Stomach (tissue), 8 donors: ENCODE measurements at regions not wholly inside any gene's neighbourhood (a gene's known extent, or its start where the extent isn't known, plus 50 kb on each side); places are given as distances from the start of the nearest gene placed in this dataset.

Source experiments
- DNase-seq, 2 donors: peaks; one replicate each; pipeline versions ENCODE4 v3.0.0 to v3.0.0-alpha.2; 2013 to 2019
- H3K27ac ChIP-seq, 5 donors: fragments of 200-600 bp in 4 of 5; sonication (generic) in 4 of 5; one replicate each; pipeline ENCODE4 v1.5.1; 2013 to 2019; ENCODE audit warnings: mild to moderate bottlenecking in 1 of 5, moderate library complexity in 1 of 5
- H3K27me3 ChIP-seq, 3 donors: fragments of 200-600 bp; sonication (generic); one replicate each; pipeline ENCODE4 v1.5.1; 2017 to 2019; ENCODE audit warnings: mixed run types in 1 of 3
- H3K36me3 ChIP-seq, 4 donors: fragments of 200-600 bp; sonication (generic); 1 replicate in 3 of 4; 2 replicates in 1 of 4; pipeline ENCODE4 v1.5.1; 2016 to 2019
- H3K4me1 ChIP-seq, 4 donors: fragments of 200-600 bp; sonication (generic); one replicate each; pipeline ENCODE4 v1.5.1; 2016 to 2019
- H3K4me3 ChIP-seq, 4 donors: fragments of 200-600 bp; sonication (generic) in 3 of 4; one replicate each; pipeline ENCODE4 v1.5.1; 2016 to 2019; ENCODE audit warnings: mild to moderate bottlenecking in 1 of 4
- H3K9me3 ChIP-seq, 4 donors: fragments of 200-600 bp; sonication (generic); one replicate each; pipeline ENCODE4 v1.5.1; 2016 to 2019
- CTCF ChIP-seq, 7 experiments: fragments of 450-650 bp in 4 of 7; fragments of 200-600 bp in 3 of 7; sonication (generic) in 3 of 7; IDR thresholded peaks; one replicate each; pipeline ENCODE4 v1.5.1; 2016 to 2019; ENCODE audit warnings: antibody characterized with exemption in 7 of 7, control low read depth in 2 of 7, mild to moderate bottlenecking in 1 of 7
- EP300 ChIP-seq: sonication (generic); formaldehyde crosslinking; IDR thresholded peaks from one replicate; pipeline ENCODE4 v1.6.1; 2017; ENCODE audit warnings: antibody characterized with exemption
- POLR2A ChIP-seq, 4 donors: fragments of 450-650 bp; IDR thresholded peaks; one replicate each; pipeline ENCODE4 v1.6.1; 2016; ENCODE audit warnings: antibody characterized with exemption in 4 of 4, control low read depth in 2 of 4, mild to moderate bottlenecking in 1 of 4, moderate library complexity in 1 of 4
- POLR2AphosphoS5 ChIP-seq, 3 donors: sonication (generic); formaldehyde crosslinking; IDR thresholded peaks; one replicate each; pipeline ENCODE4 v1.6.1; 2016; ENCODE audit warnings: antibody characterized with exemption in 3 of 3
- WGBS, 5 donors: extraction: QIAGEN DNeasy Blood & Tissue Kit in 3 of 5; methylation state at CpG; one replicate each; pipeline versions ENCODE4 v1.1.5 to v1.1.7; 2013 to 2018; 5-methylcytosine and 5-hydroxymethylcytosine counted together
- intact Hi-C: fragments of 100-400 bp; cut with DNase I; formaldehyde crosslinking; loops from one replicate; pipeline ENCODE4 v1.15.1; 2023; ENCODE audit warnings: low total_unique reads
- donor health status: healthy with polysubstance abuse.
- donor health status: Bipolar disorder and iron deficiency.
- donor health status: healthy.

- Histone ChIP-seq H3K27ac (no peak overlapping the region), H3K9me3 (no peaks in the 10 kb centered on the region), H3K27me3 (no peaks in the 10 kb centered on the region), H3K4me3 (no peak overlapping the region), H3K4me1 (no peaks in the 10 kb centered on the region), H3K36me3 (no peaks in the 10 kb centered on the region)
- DNase-seq, result no peak
- TF ChIP-seq POLR2AphosphoS5 (IDR thresholded peaks at IDR 0.05) (no peak), EP300 (no peak), POLR2A (IDR thresholded peaks at IDR 0.05) (no peak), CTCF (IDR thresholded peaks at IDR 0.05) (no peak)
- intact Hi-C loops, result no loop called here
- 84 to 94% (median 87%) methylated on average over 2 of the region's 2 CpGs for whole genome bisulfite sequencing, 5 donors
These were observed 237.5 kb downstream of the DSEL start for GRCh38 chr18:67278984-67279383.

- intact Hi-C loops, result no loop called here
- Histone ChIP-seq H3K9me3 (peaks cover 0 to 6% (median 0%) of the 10 kb centered on the region in 4 donors), H3K36me3 (no peaks in the 10 kb centered on the region), H3K27ac (no peak overlapping the region), H3K4me1 (no peaks in the 10 kb centered on the region), H3K4me3 (no peak overlapping the region), H3K27me3 (no peaks in the 10 kb centered on the region)
- TF ChIP-seq CTCF (IDR thresholded peaks at IDR 0.05), result no peak
- TF ChIP-seq EP300, result no peak
- no peak for TF ChIP-seq POLR2AphosphoS5 (IDR thresholded peaks at IDR 0.05)
- no peak for TF ChIP-seq POLR2A (IDR thresholded peaks at IDR 0.05)
- no peak for DNase-seq
- 63 to 82% (median 75%) methylated on average over 4 of the region's 4 CpGs for WGBS, 5 donors
These were observed 239.9 kb downstream of the DSEL start for GRCh38 chr18:67276638-67277037.

- TF ChIP-seq EP300 (no peak), POLR2AphosphoS5 (IDR thresholded peaks at IDR 0.05) (no peak), CTCF (IDR thresholded peaks at IDR 0.05) (no peak), POLR2A (IDR thresholded peaks at IDR 0.05) (no peak)
- no peaks in the 10 kb centered on the region for H3K36me3 ChIP-seq
- no peak overlapping the region for H3K4me3 ChIP-seq
- H3K27ac ChIP-seq, result no peak overlapping the region
- no peak for DNase-seq
- H3K27me3 ChIP-seq, result no peaks in the 10 kb centered on the region
- 54 to 78% (median 72%) methylated on average over 5 of the region's 5 CpGs for WGBS, 5 donors
- peaks cover 0 to 6% (median 0%) of the 10 kb centered on the region in 4 donors for H3K9me3 ChIP-seq
- intact Hi-C loops, result no loop called here
- no peaks in the 10 kb centered on the region for H3K4me1 ChIP-seq
These were observed 243.2 kb downstream of the DSEL start for GRCh38 chr18:67273288-67273687.

- DNase-seq, result no peak
- Histone ChIP-seq H3K27ac (no peak overlapping the region), H3K4me3 (no peak overlapping the region), H3K9me3 (peaks cover 0 to 6% (median 0%) of the 10 kb centered on the region in 4 donors), H3K4me1 (peaks cover 0 to 20% (median 6%) of the 10 kb centered on the region in 4 donors), H3K27me3 (no peaks in the 10 kb centered on the region), H3K36me3 (no peaks in the 10 kb centered on the region)
- 72 to 83% (median 79%) methylated on average over 2 of the region's 2 CpGs for WGBS, 5 donors
- intact Hi-C loops, result no loop called here
- TF ChIP-seq POLR2AphosphoS5 (IDR thresholded peaks at IDR 0.05) (no peak), CTCF (IDR thresholded peaks at IDR 0.05) (no peak), EP300 (no peak), POLR2A (IDR thresholded peaks at IDR 0.05) (no peak)
These were observed 247.3 kb downstream of the DSEL start for GRCh38 chr18:67269206-67269605.
